Natural killer cell treated with Interleukin-12 subunit alpha and Interleukin-12 subunit beta and Interleukin-15 and Interleukin-18, amount 100 ng/mL, for 72 hours (primary cell): ENCODE measurements at regions not wholly inside any gene's neighbourhood (a gene's known extent, or its start where the extent isn't known, plus 50 kb on each side); places are given as distances from the start of the nearest gene placed in this dataset.

Experiments used
- ATAC-seq, 2 donors: fragments of 150-1000 bp; cut with Tn5 transposase in 1 of 2; sonication (Bioruptor Pico), chemical (Tn5 transposase) in 1 of 2; 2 replicates each; pipeline ENCODE4 v1.10.0; 2021
- DNase-seq: peaks from one replicate; pipeline ENCODE4 v3.0.0; 2022; ENCODE audit warnings: low spot score
- H3K27ac Mint-ChIP-seq, 2 donors: 1 replicate in 1 of 2; 2 replicates in 1 of 2; pipeline ENCODE4 v1.8.0; 2022; ENCODE audit warnings: mixed read lengths in 2 of 2, mild to moderate bottlenecking in 1 of 2, moderate library complexity in 1 of 2
- H3K27me3 Mint-ChIP-seq, 2 donors: 1 replicate in 1 of 2; 2 replicates in 1 of 2; pipeline ENCODE4 v1.8.0; 2022; ENCODE audit warnings: mixed read lengths in 2 of 2
- H3K36me3 Mint-ChIP-seq: one replicate; pipeline ENCODE4 v1.8.0; 2022; ENCODE audit warnings: mixed read lengths
- H3K4me1 Mint-ChIP-seq, 2 donors: 1 replicate in 1 of 2; 2 replicates in 1 of 2; pipeline ENCODE4 v1.8.0; 2022; ENCODE audit warnings: low read depth in 2 of 2, mixed read lengths in 2 of 2, mild to moderate bottlenecking in 1 of 2
- H3K4me3 Mint-ChIP-seq: one replicate; pipeline ENCODE4 v1.8.0; 2022; ENCODE audit warnings: mixed read lengths
- H3K9me3 Mint-ChIP-seq: 2 replicates; pipeline ENCODE4 v1.8.0; 2022; ENCODE audit warnings: mixed read lengths

DNA sequence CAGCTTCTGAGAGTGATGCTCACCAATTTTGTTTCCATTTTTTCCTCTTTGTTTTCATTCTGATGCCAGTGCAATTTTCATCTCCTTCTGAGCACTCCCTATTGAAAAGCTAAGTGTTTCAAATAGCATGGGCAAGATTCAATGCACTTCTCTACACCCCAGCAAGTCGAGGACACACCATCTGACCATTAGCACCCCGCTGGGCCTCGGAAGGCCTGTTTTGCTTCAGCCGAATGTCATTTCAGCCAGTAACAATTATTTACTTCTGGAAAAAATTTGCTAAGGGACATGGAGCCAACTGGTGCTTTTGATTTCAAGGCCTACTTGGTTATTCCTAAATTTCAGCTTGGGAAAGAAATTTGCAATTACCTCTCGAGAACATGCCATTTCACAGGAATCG, 392.4 kb downstream of the RNF144A start:
- Mint-ChIP-seq H3K9me3 (no peaks in the 10 kb centered on the region), H3K36me3 (no peaks in the 10 kb centered on the region), H3K4me1 (peaks cover 0 to 3% of the 10 kb centered on the region in 2 donors), H3K4me3 (no peak overlapping the region), H3K27ac (no peak overlapping the region), H3K27me3 (peaks cover 16 to 33% of the 10 kb centered on the region in 2 donors)
- DNase-seq = no peak
- no peak for ATAC-seq

DNA sequence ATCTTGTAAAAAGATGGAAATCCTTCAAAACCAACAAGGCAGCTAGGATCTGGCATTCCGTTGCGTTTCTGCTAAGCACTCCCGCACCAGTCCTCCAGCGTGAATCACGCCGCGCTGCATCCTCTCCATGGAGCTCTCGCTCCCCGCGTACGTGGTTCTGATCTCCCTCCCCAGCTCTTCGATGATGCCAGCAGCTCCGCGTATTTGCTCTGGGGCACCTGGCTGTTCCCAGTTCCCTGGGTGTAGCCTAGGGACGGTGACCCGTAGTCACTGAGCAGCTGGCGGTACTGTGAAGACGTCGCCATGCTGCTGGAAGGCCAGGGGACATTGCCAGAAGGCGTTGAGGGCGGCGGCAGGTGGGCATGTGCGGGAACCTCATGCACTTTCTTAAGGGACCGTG, 407.5 kb downstream of the RNF144A start:
- H3K4me1 Mint-ChIP-seq = no peaks in the 10 kb centered on the region
- ATAC-seq (no peak), DNase-seq (no peak)
- H3K27ac Mint-ChIP-seq = no peak overlapping the region
- peaks cover 29 to 37% of the 10 kb centered on the region in 2 donors for H3K27me3 Mint-ChIP-seq
- H3K9me3 Mint-ChIP-seq = no peaks in the 10 kb centered on the region
- no peaks in the 10 kb centered on the region for H3K36me3 Mint-ChIP-seq
- no peak overlapping the region for H3K4me3 Mint-ChIP-seq

DNA sequence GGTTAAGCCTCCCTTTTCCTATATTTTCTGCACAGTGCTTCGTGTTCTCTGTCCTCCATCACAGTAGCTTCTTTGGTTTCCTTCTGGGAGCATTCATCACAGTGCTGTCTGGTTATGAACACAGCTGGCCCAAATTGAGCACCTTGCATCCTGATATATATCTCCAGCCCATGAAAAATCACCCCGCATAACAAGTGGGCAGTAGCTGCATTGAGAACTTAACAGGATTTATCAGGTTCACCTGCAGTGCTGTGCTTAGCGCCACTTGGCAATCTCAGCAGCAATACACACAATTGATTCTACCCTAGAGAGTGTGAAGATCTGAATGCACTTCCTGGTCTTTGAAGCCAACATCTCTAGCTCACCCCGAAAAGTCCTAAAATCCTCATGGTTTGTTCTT, 408.0 kb downstream of the RNF144A start:
- Mint-ChIP-seq H3K4me3 (no peak overlapping the region), H3K27ac (no peak overlapping the region), H3K36me3 (no peaks in the 10 kb centered on the region), H3K27me3 (peaks cover 26 to 32% of the 10 kb centered on the region in 2 donors), H3K4me1 (no peaks in the 10 kb centered on the region), H3K9me3 (no peaks in the 10 kb centered on the region)
- DNase-seq (no peak), ATAC-seq (no peak)

DNA sequence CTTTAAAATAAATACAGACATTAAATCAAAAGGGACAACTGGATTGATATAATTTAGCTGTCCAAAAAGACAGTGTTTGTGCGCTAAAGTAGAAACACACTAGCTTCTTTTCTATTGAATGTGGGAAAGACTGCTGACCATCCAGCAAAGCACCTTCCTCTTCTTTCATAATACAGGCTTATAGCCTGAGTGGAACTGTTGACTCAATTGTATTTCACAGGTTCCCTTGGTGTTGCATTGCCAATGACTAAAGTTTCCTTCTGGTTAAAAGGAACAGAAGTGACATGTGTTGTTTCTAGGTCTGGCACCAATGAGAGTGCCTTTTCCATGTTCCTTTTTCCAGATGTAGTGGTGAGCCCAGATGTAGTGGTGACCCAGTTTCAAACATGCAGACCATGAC, 412.3 kb downstream of the RNF144A start:
- no peak overlapping the region for H3K27ac Mint-ChIP-seq
- no peaks in the 10 kb centered on the region for H3K4me1 Mint-ChIP-seq
- no peak for ATAC-seq
- DNase-seq = no peak
- no peak overlapping the region for H3K4me3 Mint-ChIP-seq
- no peaks in the 10 kb centered on the region for H3K36me3 Mint-ChIP-seq
- H3K27me3 Mint-ChIP-seq = peaks cover 15 to 17% of the 10 kb centered on the region in 2 donors
- H3K9me3 Mint-ChIP-seq = no peaks in the 10 kb centered on the region

DNA sequence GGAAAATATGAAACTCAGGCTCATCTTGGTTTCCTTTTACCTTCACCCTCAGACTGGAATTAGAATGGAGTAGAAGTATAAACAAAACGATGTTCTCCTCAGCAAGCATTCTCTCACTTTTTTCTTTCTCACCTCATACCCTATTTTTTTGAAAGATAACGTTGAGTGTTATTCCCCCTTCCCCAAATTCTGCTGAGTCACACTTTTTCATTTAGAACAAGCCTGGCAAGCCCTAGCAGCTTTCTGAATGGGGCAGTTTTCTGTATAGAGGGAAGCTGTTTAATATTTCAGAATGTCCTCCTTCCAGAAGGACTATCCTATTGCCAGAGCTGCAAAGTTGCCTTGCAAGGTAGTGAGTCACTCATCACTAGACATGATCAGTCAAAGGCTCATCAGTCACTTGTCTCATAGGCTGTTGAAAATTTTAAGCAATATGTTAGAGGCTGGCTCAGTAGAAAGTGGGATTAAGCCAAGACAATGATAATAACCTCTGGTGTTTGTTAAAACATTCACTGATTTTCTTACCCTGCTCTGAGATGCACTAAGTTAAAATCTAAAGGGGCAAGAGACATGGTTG, 416.1 kb downstream of the RNF144A start:
- DNase-seq = no peak
- Mint-ChIP-seq H3K4me1 (no peaks in the 10 kb centered on the region), H3K9me3 (no peaks in the 10 kb centered on the region), H3K36me3 (no peaks in the 10 kb centered on the region), H3K27ac (no peak overlapping the region), H3K4me3 (no peak overlapping the region), H3K27me3 (peaks cover 21 to 30% of the 10 kb centered on the region in 2 donors)
- no peak for ATAC-seq

DNA sequence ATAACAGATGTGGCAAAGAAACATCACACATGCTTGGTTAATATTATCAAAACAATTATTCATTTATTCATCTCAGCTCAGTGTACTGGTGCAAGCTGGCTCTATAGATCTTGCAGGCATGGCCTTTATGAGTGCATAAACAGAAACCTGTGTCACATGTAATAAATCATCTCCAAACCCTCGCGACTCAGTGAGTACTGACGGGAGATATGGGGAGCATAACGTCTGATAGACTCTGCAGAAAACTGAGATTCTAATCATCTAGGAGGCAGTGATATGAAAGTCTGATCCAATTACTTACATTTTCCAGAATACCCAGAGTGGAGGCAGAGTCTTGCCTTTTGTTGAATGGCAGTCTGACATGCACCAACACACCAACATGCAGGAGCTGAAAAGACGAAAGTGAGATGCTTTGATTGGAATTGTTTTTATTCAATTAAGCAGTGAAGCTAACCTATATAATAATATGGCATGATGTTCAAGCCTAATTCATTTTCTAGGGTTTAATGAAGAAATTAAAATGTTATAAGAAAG, 416.8 kb downstream of the RNF144A start:
- Mint-ChIP-seq H3K9me3 (no peaks in the 10 kb centered on the region), H3K4me1 (no peaks in the 10 kb centered on the region), H3K27ac (no peak overlapping the region), H3K27me3 (peaks cover 19 to 30% of the 10 kb centered on the region in 2 donors), H3K36me3 (no peaks in the 10 kb centered on the region), H3K4me3 (no peak overlapping the region)
- DNase-seq (no peak), ATAC-seq (no peak)

DNA sequence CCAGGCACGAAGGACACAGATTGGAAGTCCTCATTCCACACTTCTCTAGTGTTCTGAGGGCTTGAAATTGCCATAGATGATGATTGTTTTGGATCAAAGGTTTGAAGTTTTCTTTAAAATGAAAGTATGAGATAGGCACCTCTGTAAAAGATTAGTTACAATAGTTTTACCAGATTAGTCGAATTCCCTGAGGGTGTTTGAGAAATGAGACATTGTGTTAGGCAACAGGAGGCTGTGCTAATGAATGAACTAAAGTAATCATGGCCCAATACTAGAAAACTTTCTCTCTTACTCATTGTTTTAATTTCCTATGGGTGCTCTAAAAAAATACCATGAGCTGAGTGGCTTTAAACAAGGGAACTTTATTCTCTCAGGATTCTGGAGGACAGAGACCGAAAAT, 421.7 kb downstream of the RNF144A start:
- Mint-ChIP-seq H3K27me3 (peaks cover 16 to 30% of the 10 kb centered on the region in 2 donors), H3K4me1 (no peaks in the 10 kb centered on the region), H3K4me3 (no peak overlapping the region), H3K36me3 (no peaks in the 10 kb centered on the region), H3K27ac (no peak overlapping the region), H3K9me3 (no peaks in the 10 kb centered on the region)
- no peak for DNase-seq
- no peak for ATAC-seq

DNA sequence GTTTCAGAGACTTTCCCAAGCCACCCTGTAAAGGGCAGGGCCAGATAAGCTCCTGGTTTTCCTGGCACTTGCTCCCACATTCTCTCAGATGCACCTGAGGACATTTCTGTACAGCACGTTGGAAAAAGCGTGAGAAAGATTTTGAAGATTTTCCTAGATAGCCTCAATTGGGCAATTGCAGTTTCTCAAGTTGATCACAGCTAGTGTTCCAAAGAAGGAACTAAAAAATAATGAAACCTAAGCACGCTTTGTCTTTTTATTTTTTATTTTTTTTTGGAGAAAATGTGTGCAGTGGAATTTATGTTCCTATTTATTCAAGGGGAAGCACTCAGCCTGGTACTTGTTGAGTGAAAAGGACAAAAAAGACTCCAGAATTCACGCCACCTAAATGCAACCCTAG, 429.1 kb downstream of the RNF144A start:
- DNase-seq (no peak), ATAC-seq (no peak)
- Mint-ChIP-seq H3K36me3 (no peaks in the 10 kb centered on the region), H3K4me3 (no peak overlapping the region), H3K27me3 (peaks cover 13 to 28% of the 10 kb centered on the region in 2 donors), H3K4me1 (no peaks in the 10 kb centered on the region), H3K27ac (no peak overlapping the region), H3K9me3 (no peaks in the 10 kb centered on the region)

DNA sequence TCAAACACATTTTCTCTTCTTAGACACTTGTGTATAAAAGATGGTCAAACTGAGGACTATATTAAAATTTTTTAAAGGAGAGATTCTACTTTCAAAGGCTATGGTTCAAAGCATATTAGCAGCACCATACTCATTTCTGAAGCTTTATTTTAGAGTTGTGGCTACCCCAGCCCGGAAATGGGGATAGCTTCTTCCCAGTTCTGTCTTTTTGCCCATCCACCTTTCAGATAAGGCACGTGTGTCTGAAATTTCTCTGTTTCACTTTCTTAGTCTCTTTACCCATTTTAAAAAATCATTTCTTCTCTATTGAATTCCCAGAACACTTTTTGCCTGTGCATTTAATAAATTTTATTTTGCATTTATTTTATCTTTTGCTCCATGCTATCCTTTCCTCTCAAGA, 431.5 kb downstream of the RNF144A start:
- DNase-seq = no peak
- no peak for ATAC-seq
- Mint-ChIP-seq H3K4me3 (no peak overlapping the region), H3K27me3 (peaks cover 13 to 33% of the 10 kb centered on the region in 2 donors), H3K27ac (no peak overlapping the region), H3K4me1 (no peaks in the 10 kb centered on the region), H3K36me3 (no peaks in the 10 kb centered on the region), H3K9me3 (no peaks in the 10 kb centered on the region)

DNA sequence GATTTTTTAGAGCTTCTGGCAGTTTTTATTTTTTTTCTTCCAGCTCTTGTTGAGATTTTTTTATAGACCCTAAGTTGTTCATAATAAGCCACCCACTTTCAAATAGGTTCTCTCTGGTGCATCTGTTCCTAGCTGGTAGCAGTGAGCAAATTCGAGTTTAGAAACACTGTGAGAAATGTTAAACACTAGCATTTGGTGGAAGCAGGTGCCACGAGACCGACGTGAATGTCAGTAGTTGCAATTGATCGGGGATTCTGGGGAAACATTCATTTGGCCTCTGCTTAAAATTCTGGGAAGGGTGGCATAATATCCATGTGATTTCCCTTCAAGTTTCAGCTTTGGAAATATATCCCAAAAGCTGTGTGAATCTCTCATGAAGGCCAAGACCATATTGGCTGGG, 435.0 kb downstream of the RNF144A start:
- Mint-ChIP-seq H3K27ac (no peak overlapping the region), H3K27me3 (peaks cover 9 to 18% of the 10 kb centered on the region in 2 donors), H3K36me3 (no peaks in the 10 kb centered on the region), H3K9me3 (no peaks in the 10 kb centered on the region), H3K4me1 (no peaks in the 10 kb centered on the region), H3K4me3 (no peak overlapping the region)
- no peak for ATAC-seq
- no peak for DNase-seq

DNA sequence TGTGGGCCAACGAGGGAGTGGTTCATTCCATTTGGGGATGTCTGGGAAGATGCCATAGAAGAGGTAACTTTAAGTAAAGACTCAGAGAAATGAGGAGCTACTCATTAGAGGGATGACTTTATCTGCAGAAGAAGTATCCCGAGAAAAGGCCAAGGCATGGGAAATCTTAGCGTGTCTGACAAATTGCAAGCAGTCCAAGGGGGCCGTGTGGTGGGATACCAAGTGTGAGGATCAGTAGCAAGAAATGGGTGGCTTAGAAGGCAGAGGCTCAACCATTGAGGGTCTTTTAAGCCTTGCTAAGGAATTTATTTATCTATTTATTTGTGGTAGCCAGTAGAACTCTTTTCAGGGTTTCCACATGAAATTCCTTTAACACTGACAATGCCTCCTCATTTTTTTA, 436.4 kb downstream of the RNF144A start:
- Mint-ChIP-seq H3K9me3 (no peaks in the 10 kb centered on the region), H3K4me1 (no peaks in the 10 kb centered on the region), H3K4me3 (no peak overlapping the region), H3K27ac (no peak overlapping the region), H3K36me3 (no peaks in the 10 kb centered on the region), H3K27me3 (peaks cover 9 to 12% of the 10 kb centered on the region in 2 donors)
- DNase-seq (no peak), ATAC-seq (no peak)

DNA sequence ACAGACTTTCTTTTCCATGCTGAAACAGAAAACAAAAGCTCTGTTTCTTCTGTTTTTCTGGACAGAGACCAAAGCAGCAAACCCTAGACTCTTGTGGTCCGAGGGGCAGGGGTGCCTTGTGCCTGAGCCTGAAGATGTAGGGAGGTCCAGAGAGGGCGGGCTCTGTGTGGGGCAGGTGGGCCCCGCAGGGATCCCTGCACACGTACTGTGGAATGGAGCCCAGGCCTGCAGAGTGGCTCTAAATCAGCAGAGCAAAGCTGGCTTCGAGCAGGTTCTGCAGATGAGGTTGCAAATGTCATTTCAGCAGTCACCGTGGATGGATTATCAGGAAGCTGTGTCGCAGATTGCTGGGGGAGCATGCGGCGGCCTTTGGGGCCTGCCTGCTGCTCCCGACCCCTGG, 438.6 kb downstream of the RNF144A start:
- Mint-ChIP-seq H3K4me3 (no peak overlapping the region), H3K9me3 (no peaks in the 10 kb centered on the region), H3K27ac (no peak overlapping the region), H3K36me3 (no peaks in the 10 kb centered on the region), H3K27me3 (peaks cover 7% of the 10 kb centered on the region in 2 donors), H3K4me1 (no peaks in the 10 kb centered on the region)
- DNase-seq (no peak), ATAC-seq (no peak)

DNA sequence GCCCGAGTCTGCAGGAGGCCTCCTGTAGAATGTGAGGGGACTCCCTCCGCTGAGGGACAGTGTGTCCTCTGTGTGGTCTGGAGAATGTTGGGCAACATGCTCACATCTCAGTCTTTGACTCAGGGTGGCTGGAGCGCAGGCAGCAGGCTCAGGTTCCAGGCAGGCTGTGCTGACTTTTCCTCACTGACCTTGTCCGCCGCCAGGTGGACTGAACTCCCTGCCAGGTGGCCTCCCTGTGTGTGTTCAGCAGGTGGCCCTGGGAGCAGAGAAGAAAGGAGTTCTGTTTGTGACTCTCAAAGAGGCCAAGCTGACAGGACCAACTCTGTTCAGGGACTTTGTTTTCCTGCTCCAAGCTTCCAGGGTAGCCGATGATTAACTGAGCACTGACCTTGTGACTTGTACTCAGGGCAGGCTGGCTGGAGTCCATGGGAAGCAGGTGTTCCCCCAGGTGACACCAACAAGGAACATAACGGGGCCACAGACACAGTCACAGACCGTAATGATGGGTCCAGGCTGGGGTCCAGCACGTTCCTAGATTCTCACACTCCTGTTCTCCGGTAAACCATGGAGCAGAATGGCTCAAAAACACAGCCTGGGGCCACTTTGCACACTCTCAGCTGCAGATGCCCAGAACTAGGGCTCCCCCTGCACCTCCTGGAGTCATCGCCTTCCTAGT, 439.8 kb downstream of the RNF144A start:
- Mint-ChIP-seq H3K4me3 (no peak overlapping the region), H3K4me1 (no peaks in the 10 kb centered on the region), H3K27me3 (peaks cover 7 to 11% of the 10 kb centered on the region in 2 donors), H3K27ac (no peak overlapping the region), H3K36me3 (no peaks in the 10 kb centered on the region), H3K9me3 (no peaks in the 10 kb centered on the region)
- DNase-seq (no peak), ATAC-seq (peak in 1 of 2 donors; percentile 44)

DNA sequence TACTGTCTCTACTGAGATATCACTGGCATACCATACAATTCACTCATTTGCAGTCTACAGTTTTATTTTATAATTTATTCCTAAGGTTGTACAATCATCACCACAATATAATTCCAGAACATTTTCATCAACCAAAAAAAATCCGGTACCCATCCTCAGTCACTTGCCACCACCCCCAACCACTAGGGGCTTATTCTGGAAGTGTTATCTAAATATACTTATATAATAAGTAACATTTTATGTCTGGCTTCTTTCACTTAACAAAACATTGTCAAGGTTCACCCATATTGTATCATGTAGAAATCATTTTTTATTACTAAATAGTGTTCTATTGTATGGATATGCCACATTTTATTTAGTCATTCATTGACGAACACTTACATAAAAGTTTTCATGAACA, 440.8 kb downstream of the RNF144A start:
- Mint-ChIP-seq H3K9me3 (no peaks in the 10 kb centered on the region), H3K4me1 (no peaks in the 10 kb centered on the region), H3K27me3 (peaks cover 0 to 11% of the 10 kb centered on the region in 2 donors), H3K36me3 (no peaks in the 10 kb centered on the region), H3K27ac (no peak overlapping the region), H3K4me3 (no peak overlapping the region)
- ATAC-seq (no peak), DNase-seq (no peak)
